ENCODE measurements at regions not wholly inside any gene's neighbourhood (a gene's known extent, or its start where the extent isn't known, plus 50 kb on each side); places are given as distances from the start of the nearest gene placed in this dataset.

- no peak for DNase-seq
Measured at GRCh38 chr2:116645155-116645554, 1169.3 kb upstream of the DDX18 start.

GRCh38 chr2:116668691-116669090 lies 1145.8 kb upstream of the DDX18 start:
- no peak for DNase-seq

GRCh38 chr2:116669782-116670181 lies 1144.7 kb upstream of the DDX18 start:
- DNase-seq = no peak

GRCh38 chr2:116674188-116674587 lies 1140.3 kb upstream of the DDX18 start:
- no peak for DNase-seq

- DNase-seq = no peak
Measured at GRCh38 chr2:116676776-116677175, 1137.7 kb upstream of the DDX18 start.

GRCh38 chr2:116680256-116680936 lies 1134.1 kb upstream of the DDX18 start:
- DNase-seq = no peak

- no peak for DNase-seq
Measured at GRCh38 chr2:116687371-116687770, 1127.1 kb upstream of the DDX18 start.

GRCh38 chr2:116692988-116693387 lies 1121.5 kb upstream of the DDX18 start:
- DNase-seq = no peak

- DNase-seq = no peak
Measured at GRCh38 chr2:116696223-116696622, 1118.3 kb upstream of the DDX18 start.

- DNase-seq = no peak
Measured at GRCh38 chr2:116696903-116697302, 1117.6 kb upstream of the DDX18 start.

- DNase-seq = no peak
Measured at GRCh38 chr2:116706396-116706795, 1108.1 kb upstream of the DDX18 start.

GRCh38 chr2:116716038-116716437 lies 1098.5 kb upstream of the DDX18 start:
- no peak for DNase-seq

- no peak for DNase-seq
Measured at GRCh38 chr2:116716444-116716843, 1098.0 kb upstream of the DDX18 start.

- no peak for DNase-seq
Measured at GRCh38 chr2:116717832-116718231, 1096.7 kb upstream of the DDX18 start.

- no peak for DNase-seq
Measured at GRCh38 chr2:116718451-116718850, 1096.0 kb upstream of the DDX18 start.

GRCh38 chr2:116719836-116720235 lies 1094.7 kb upstream of the DDX18 start:
- no peak for DNase-seq

GRCh38 chr2:116724550-116724949 lies 1089.9 kb upstream of the DDX18 start:
- no peak for DNase-seq

GRCh38 chr2:116732322-116732721 lies 1082.2 kb upstream of the DDX18 start:
- DNase-seq = no peak

- DNase-seq = no peak
Measured at GRCh38 chr2:116733699-116734098, 1080.8 kb upstream of the DDX18 start.

GRCh38 chr2:116737951-116738350 lies 1076.5 kb upstream of the DDX18 start:
- no peak for DNase-seq

GRCh38 chr2:116747103-116747502 lies 1067.4 kb upstream of the DDX18 start:
- no peak for DNase-seq

GRCh38 chr2:116749994-116750393 lies 1064.5 kb upstream of the DDX18 start:
- DNase-seq = no peak

GRCh38 chr2:116754381-116755101 lies 1060.0 kb upstream of the DDX18 start:
- DNase-seq = no peak

GRCh38 chr2:116761864-116762263 lies 1052.6 kb upstream of the DDX18 start:
- no peak for DNase-seq

GRCh38 chr2:116769514-116769913 lies 1045.0 kb upstream of the DDX18 start:
- DNase-seq = no peak
